ENCODE measurements at regions not wholly inside any gene's neighbourhood (a gene's known extent, or its start where the extent isn't known, plus 50 kb on each side); places are given as distances from the start of the nearest gene placed in this dataset.
A peak's percentile ranks its signal among the peaks of the same experiment; 100 is the strongest.

GRCh38 chr13:40103864-40104263 is 448.4 kb downstream of the COG6 start:
- TF ChIP-seq CTCF (IDR thresholded peaks at IDR 0.05; ENCODE audit: borderline replicate concordance, extremely low read depth, insufficient read depth): no peak
- FAIRE-seq (no peak), DNase-seq (peak in 1 of 5 donors; percentile 16)
- Histone ChIP-seq H3K9me3 (ENCODE audit: control insufficient read depth in 2 of 3, insufficient read depth in 1 of 3, low read length in 3 of 3) (no peaks in the 10 kb centered on the region), H3K4me1 (ENCODE audit: control insufficient read depth in 2 of 3, insufficient read depth in 2 of 3, low read depth in 1 of 3, low read length in 3 of 3) (peaks cover 0 to 4% (median 0%) of the 10 kb centered on the region in 3 donors), H3K36me3 (ENCODE audit: control insufficient read depth in 2 of 3, insufficient read depth in 3 of 3, low read length in 3 of 3) (no peaks in the 10 kb centered on the region), H3K9ac (ENCODE audit: low read length in 3 of 3) (no peak overlapping the region), H3K27ac (ENCODE audit: low read depth in 2 of 2, low read length in 2 of 2) (no peak overlapping the region), H3K27me3 (ENCODE audit: control insufficient read depth, insufficient read depth, low read length) (no peaks in the 10 kb centered on the region), H3K4me3 (ENCODE audit: low read length in 3 of 3) (no peak overlapping the region)
- intact Hi-C loops (cut with DNase I): no loop called here

- FAIRE-seq: no peak
- Histone ChIP-seq H3K27me3 (ENCODE audit: control insufficient read depth, insufficient read depth, low read length) (no peaks in the 10 kb centered on the region), H3K4me3 (ENCODE audit: low read length in 3 of 3) (no peak overlapping the region), H3K9ac (ENCODE audit: low read length in 3 of 3) (no peak overlapping the region), H3K27ac (ENCODE audit: low read depth in 2 of 2, low read length in 2 of 2) (no peak overlapping the region), H3K9me3 (ENCODE audit: control insufficient read depth in 2 of 3, insufficient read depth in 1 of 3, low read length in 3 of 3) (no peaks in the 10 kb centered on the region), H3K4me1 (ENCODE audit: control insufficient read depth in 2 of 3, insufficient read depth in 2 of 3, low read depth in 1 of 3, low read length in 3 of 3) (peaks cover 0 to 4% (median 0%) of the 10 kb centered on the region in 3 donors), H3K36me3 (ENCODE audit: control insufficient read depth in 2 of 3, insufficient read depth in 3 of 3, low read length in 3 of 3) (no peaks in the 10 kb centered on the region)
- TF ChIP-seq CTCF (IDR thresholded peaks at IDR 0.05; ENCODE audit: borderline replicate concordance, extremely low read depth, insufficient read depth): no peak
- intact Hi-C loops (cut with DNase I): no loop called here
- DNase-seq: no peak
These were observed 449.8 kb downstream of the COG6 start for GRCh38 chr13:40105231-40105630.

DNA sequence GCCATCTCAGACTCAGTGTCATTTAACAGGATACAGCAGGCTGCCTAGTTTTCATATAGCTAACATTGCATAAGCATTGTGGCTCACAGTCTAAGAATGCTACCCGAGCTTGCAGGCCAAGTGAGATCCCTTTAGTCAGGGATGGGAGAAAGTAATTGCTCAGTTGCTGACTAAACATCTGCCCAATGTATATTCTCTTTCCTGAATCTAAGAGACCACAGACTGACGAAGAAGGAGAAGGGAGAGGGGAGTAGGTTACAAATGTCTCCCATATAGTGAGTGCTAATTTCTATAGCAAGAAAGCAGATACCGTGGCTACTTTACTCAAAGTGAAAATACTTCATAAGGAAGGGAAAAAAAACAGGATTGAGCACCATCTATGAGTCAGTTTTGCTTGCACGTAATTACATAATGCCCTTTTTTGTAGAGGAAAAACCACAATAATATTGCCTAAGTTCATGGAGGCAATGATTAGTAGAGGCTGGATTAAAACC is 453.9 kb downstream of the COG6 start:
- H3K27ac ChIP-seq (ENCODE audit: low read depth in 2 of 2, low read length in 2 of 2): no peak overlapping the region
- H3K9ac ChIP-seq (ENCODE audit: low read length in 3 of 3): no peak overlapping the region
- H3K4me1 ChIP-seq (ENCODE audit: control insufficient read depth in 2 of 3, insufficient read depth in 2 of 3, low read depth in 1 of 3, low read length in 3 of 3): no peaks in the 10 kb centered on the region
- DNase-seq (no peak), FAIRE-seq (no peak)
- TF ChIP-seq CTCF (IDR thresholded peaks at IDR 0.05; ENCODE audit: borderline replicate concordance, extremely low read depth, insufficient read depth): no peak
- H3K4me3 ChIP-seq (ENCODE audit: low read length in 3 of 3): no peak overlapping the region
- no peaks in the 10 kb centered on the region for H3K9me3 ChIP-seq (ENCODE audit: control insufficient read depth in 2 of 3, insufficient read depth in 1 of 3, low read length in 3 of 3)
- intact Hi-C loops (cut with DNase I): no loop called here
- no peaks in the 10 kb centered on the region for H3K27me3 ChIP-seq (ENCODE audit: control insufficient read depth, insufficient read depth, low read length)
- no peaks in the 10 kb centered on the region for H3K36me3 ChIP-seq (ENCODE audit: control insufficient read depth in 2 of 3, insufficient read depth in 3 of 3, low read length in 3 of 3)
